Panc1 (cell line): ENCODE measurements at regions not wholly inside any gene's neighbourhood (a gene's known extent, or its start where the extent isn't known, plus 50 kb on each side); places are given as distances from the start of the nearest gene placed in this dataset.

Source experiments
- ATAC-seq: fragments of 200-7000 bp; cut with Tn5 transposase; 2 replicates; pipeline ENCODE4 v1.9.1; 2020; ENCODE audit warnings: mild to moderate bottlenecking, moderate library complexity
- BruUV-seq: library from RNA; stranded (reverse); fragments of 400-500 nt; replicated peaks from 2 replicates; lab custom pipeline; 2021; lab: Mats Ljungman, UMichigan
- CTCF ChIA-PET: fragments of 300-600 bp; sonication (Branson Sonifier 250); formaldehyde crosslinking; loops from one replicate; lab custom pipeline; 2022; ENCODE audit warnings: antibody characterized with exemption; lab: Charles Lee
- POLR2A ChIA-PET: fragments of 300-600 bp; sonication (Branson Sonifier 250); formaldehyde crosslinking; loops from one replicate; lab custom pipeline; 2022; ENCODE audit warnings: antibody characterized with exemption; lab: Charles Lee
- DNase-seq: peaks from one replicate; pipeline ENCODE4 v3.0.0-alpha.2; 2010; ENCODE audit warnings: low read depth, low spot score
- H3K27ac ChIP-seq: 2 replicates; pipeline ENCODE4 v1.5.1; 2011; ENCODE audit warnings: mild to moderate bottlenecking, low read length, inconsistent platforms
- H3K27me3 ChIP-seq: fragments of 200-500 bp; sonication (Bioruptor generic); 2 replicates; pipeline ENCODE4 v1.6.0; 2014; ENCODE audit warnings: low read length, inconsistent platforms; ENCODE audit not compliant: control insufficient read depth, insufficient read depth
- H3K36me3 ChIP-seq: fragments of 200-500 bp; sonication (Bioruptor generic); 2 replicates; pipeline ENCODE4 v1.5.1; 2014; ENCODE audit warnings: inconsistent platforms, mild to moderate bottlenecking, low read length, moderate library complexity; ENCODE audit not compliant: control insufficient read depth, insufficient read depth
- H3K4me1 ChIP-seq: 2 replicates; pipeline ENCODE4 v1.5.1; 2011; ENCODE audit warnings: inconsistent platforms, mild to moderate bottlenecking, low read length, moderate library complexity; ENCODE audit not compliant: control insufficient read depth, insufficient read depth
- H3K4me3 ChIP-seq, 2 experiments: 2 replicates each; pipeline ENCODE4 v1.5.1; 2011 to 2012; ENCODE audit warnings: low read depth in 2 of 2, low read length in 2 of 2, mild to moderate bottlenecking in 2 of 2, inconsistent platforms in 1 of 2, moderate library complexity in 1 of 2
- H3K9me3 ChIP-seq: fragments of 200-500 bp; sonication (Bioruptor generic); 2 replicates; pipeline ENCODE4 v1.5.1; 2014; ENCODE audit warnings: low read depth, mild to moderate bottlenecking, inconsistent platforms, low read length, moderate library complexity; ENCODE audit not compliant: control insufficient read depth, insufficient read depth
- CTCF ChIP-seq: fragments of 450-650 bp; IDR thresholded peaks from 2 replicates; pipeline ENCODE4 v1.5.1; 2017; ENCODE audit warnings: mild to moderate bottlenecking
- POLR2AphosphoS5 ChIP-seq: IDR thresholded peaks from 2 replicates; pipeline ENCODE4 v1.6.1; 2012; ENCODE audit warnings: mild to moderate bottlenecking, low read depth, low read length, moderate library complexity
- SIN3A ChIP-seq: IDR thresholded peaks from 2 replicates; pipeline ENCODE4 v1.6.1; 2012; ENCODE audit warnings: low read depth, mild to moderate bottlenecking, low read length, moderate library complexity, borderline replicate concordance; ENCODE audit not compliant: insufficient read depth
- TCF7L2 ChIP-seq: IDR thresholded peaks from 2 replicates; pipeline ENCODE4 v1.6.1; 2011; ENCODE audit warnings: mild to moderate bottlenecking, low read depth, low read length, inconsistent platforms
- in situ Hi-C: cut with HindIII; loops from 2 replicates; pipeline ENCODE4 v1.10.0; 2016; ENCODE audit warnings: low sequenced_read_pairs, low pct_unique_long_range_greater_than_20kb
- intact Hi-C: fragments of 100-400 bp; cut with micrococcal nuclease; formaldehyde crosslinking; loops from one replicate; pipeline ENCODE4 v1.10.0; 2022; ENCODE audit not compliant: unreplicated experiment
- TF ChIP-seq, protein P1 (sequence below), 2 experiments: IDR thresholded peaks; 2 replicates each; pipeline ENCODE4 v1.6.1; 2011 to 2012; ENCODE audit warnings: low read depth in 2 of 2, control low read depth in 1 of 2, low read length in 1 of 2, mild to moderate bottlenecking in 1 of 2, moderate library complexity in 1 of 2; ENCODE audit not compliant: insufficient read depth in 1 of 2

DNA sequence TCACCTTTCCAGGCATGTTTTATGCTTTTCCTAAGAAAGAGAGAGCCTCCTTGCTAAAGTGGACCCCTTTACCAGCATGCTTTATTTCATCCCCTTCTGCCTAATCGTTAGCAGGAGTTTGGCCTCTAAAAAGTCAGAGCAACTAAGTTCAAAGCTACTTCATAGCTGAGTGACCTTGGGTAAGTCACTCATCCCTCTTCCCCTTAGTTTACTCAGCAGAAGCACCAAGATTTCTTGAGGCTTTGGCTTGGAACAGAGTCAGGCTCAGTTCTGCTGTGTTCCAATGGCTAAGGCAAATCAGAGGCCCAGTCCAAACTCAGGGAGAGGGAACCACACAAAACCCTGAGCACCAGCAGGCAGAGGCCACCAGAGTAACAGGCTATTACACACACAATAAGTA lies 254.9 kb downstream of the TJP1 start:
- ChIA-PET CTCF (interaction anchor here (0.6 kb wide), 1 partner anchor 442 kb away, joined by 3 read pairs; no protein-coding TSS in a partner anchor), POLR2A (interaction anchor here (0.7 kb wide), 1 partner anchor 238 kb away, joined by 6 read pairs; no protein-coding TSS in a partner anchor)
- H3K27ac ChIP-seq = no peak overlapping the region
- intact Hi-C loops (no loop called here), in situ Hi-C loops (no loop called here)
- peaks cover 8% of the 10 kb centered on the region for H3K4me1 ChIP-seq
- no peaks in the 10 kb centered on the region for H3K9me3 ChIP-seq
- ATAC-seq (no peak), DNase-seq (no peak)
- H3K27me3 ChIP-seq = peaks cover 20% of the 10 kb centered on the region
- no TSS peak for BruUV-seq
- H3K36me3 ChIP-seq = no peaks in the 10 kb centered on the region
- TF ChIP-seq, protein P1, sequence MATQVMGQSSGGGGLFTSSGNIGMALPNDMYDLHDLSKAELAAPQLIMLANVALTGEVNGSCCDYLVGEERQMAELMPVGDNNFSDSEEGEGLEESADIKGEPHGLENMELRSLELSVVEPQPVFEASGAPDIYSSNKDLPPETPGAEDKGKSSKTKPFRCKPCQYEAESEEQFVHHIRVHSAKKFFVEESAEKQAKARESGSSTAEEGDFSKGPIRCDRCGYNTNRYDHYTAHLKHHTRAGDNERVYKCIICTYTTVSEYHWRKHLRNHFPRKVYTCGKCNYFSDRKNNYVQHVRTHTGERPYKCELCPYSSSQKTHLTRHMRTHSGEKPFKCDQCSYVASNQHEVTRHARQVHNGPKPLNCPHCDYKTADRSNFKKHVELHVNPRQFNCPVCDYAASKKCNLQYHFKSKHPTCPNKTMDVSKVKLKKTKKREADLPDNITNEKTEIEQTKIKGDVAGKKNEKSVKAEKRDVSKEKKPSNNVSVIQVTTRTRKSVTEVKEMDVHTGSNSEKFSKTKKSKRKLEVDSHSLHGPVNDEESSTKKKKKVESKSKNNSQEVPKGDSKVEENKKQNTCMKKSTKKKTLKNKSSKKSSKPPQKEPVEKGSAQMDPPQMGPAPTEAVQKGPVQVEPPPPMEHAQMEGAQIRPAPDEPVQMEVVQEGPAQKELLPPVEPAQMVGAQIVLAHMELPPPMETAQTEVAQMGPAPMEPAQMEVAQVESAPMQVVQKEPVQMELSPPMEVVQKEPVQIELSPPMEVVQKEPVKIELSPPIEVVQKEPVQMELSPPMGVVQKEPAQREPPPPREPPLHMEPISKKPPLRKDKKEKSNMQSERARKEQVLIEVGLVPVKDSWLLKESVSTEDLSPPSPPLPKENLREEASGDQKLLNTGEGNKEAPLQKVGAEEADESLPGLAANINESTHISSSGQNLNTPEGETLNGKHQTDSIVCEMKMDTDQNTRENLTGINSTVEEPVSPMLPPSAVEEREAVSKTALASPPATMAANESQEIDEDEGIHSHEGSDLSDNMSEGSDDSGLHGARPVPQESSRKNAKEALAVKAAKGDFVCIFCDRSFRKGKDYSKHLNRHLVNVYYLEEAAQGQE (IDR thresholded peaks at IDR 0.05; ENCODE audit: insufficient read depth in 1 of 2, low read depth in 2 of 2, low read length in 1 of 2) = no peak
- TF ChIP-seq TCF7L2 = no peak
- no peak for TF ChIP-seq POLR2AphosphoS5
- TF ChIP-seq SIN3A = no peak
- no peak for TF ChIP-seq CTCF
- H3K4me3 ChIP-seq = no peak overlapping the region

DNA sequence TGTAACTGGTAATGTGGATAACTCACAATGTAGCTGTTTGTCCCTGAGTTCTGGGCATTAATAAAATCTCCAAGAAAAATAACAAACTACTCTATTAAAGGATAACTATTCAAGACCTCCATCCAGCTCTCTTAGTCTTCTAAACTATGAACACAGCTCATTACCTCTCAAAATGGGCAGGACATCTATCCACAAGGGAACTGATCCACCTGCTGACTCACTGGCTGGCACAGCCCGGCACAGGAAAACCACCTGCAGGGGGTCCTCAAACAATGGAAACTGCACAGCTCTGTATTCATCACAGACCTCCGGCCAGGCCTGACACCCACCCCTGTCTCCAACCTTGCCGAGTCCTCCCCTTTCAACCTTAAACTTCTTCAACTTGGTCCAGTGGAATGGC lies 255.4 kb downstream of the TJP1 start:
- TF ChIP-seq POLR2AphosphoS5 (no peak), SIN3A (no peak), CTCF (no peak), TCF7L2 (no peak)
- TF ChIP-seq, protein P1 (IDR thresholded peaks at IDR 0.05; ENCODE audit: insufficient read depth in 1 of 2, low read depth in 2 of 2, low read length in 1 of 2) = no peak
- H3K9me3 ChIP-seq = no peaks in the 10 kb centered on the region
- H3K4me3 ChIP-seq = no peak overlapping the region
- H3K27me3 ChIP-seq = peaks cover 16% of the 10 kb centered on the region
- H3K36me3 ChIP-seq = no peaks in the 10 kb centered on the region
- H3K27ac ChIP-seq = no peak overlapping the region
- ChIA-PET CTCF (interaction anchor here (0.6 kb wide), 1 partner anchor 442 kb away, joined by 3 read pairs; no protein-coding TSS in a partner anchor), POLR2A (interaction anchor here (0.7 kb wide), 1 partner anchor 238 kb away, joined by 6 read pairs; no protein-coding TSS in a partner anchor)
- DNase-seq = no peak
- in situ Hi-C loops = no loop called here
- no TSS peak for BruUV-seq
- intact Hi-C loops = no loop called here
- no peak for ATAC-seq
- peaks cover 8% of the 10 kb centered on the region for H3K4me1 ChIP-seq
